D341Med (cell line): ENCODE measurements at regions not wholly inside any gene's neighbourhood (a gene's known extent, or its start where the extent isn't known, plus 50 kb on each side); places are given as distances from the start of the nearest gene placed in this dataset.
"Not testable (repeated sequence)": the region's sequence is repeated elsewhere in the genome, so short reads cannot be mapped to it uniquely, and the experiment has no call there.

Experiments used
- DNase-seq: peaks from one replicate; pipeline ENCODE4 v3.0.0; 2012; ENCODE audit warnings: low spot score

DNA sequence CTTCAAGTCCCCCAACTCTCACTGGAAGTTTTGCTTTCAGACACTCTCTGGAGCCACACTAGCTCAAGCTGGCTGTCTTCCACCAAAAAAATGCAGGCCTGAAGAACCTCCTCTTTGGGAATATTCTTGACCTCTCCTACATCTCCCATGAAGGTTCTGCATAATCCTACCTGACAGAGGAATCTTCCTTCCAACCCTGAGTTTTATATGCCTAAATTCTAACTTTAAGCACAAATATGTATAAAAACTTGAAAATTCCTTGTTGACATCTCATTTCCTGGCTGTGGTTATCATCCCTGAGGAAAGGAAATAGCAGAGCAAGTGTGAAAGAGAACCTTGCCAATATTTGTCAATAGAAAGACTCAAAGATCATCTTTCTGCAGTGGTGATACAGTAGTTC is 249.0 kb downstream of the LPIN1 start:
- no peak for DNase-seq

DNA sequence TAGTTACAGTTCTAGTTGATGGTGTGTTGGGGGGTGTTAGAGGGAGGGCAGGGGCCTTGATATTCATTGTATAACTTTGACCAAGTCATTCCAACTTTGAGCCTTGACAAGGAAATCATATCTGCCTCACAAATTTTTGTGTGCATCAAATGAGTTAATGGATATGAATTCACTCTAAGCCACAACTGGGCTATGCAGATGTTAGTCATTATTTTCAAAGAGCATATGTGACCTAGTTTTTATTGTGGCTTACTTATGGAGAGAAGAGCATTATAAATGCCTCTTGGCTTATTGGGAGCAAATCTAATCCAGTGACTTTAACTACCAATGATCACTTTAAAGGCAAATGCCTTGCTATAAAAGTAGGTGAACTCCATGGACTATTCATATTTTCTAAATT is 250.2 kb downstream of the LPIN1 start:
- no peak for DNase-seq

DNA sequence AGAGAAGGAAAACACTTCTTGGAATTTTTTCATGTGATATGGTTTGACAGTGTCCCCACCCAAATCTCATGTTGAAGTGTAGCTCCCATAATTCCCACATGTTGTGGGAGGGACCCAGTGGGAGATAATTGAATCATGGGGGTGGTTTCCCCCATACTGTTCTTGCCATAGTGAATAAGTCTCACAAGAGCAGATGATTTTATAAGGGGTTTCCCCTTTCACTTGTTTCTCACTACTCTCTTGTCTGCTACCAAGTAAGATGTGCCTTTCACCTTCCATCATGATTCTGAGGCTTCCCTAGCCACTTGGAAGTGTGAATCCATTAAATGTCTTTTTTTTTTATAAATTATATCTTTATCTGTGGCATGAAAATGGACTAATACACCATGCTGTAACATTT is 250.7 kb downstream of the LPIN1 start:
- DNase-seq, result no peak

DNA sequence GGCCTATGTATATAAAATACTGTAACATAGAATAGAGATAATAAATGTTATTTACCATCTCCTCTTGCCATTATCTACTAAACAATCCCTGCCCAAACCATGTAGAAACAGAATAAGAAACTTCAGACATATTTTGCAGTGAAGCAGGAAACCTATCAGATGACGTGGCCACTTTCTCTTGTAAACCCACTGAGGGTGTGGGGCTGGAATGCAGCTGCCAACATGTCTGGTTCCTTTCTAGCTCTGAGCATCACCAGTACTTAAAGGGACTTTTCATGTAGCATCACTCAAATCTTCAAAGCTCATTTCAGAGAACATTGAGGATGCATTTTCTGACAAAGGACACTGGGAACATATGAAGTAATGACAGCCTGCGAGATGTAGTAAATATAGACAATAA is 251.8 kb downstream of the LPIN1 start:
- DNase-seq, result no peak

DNA sequence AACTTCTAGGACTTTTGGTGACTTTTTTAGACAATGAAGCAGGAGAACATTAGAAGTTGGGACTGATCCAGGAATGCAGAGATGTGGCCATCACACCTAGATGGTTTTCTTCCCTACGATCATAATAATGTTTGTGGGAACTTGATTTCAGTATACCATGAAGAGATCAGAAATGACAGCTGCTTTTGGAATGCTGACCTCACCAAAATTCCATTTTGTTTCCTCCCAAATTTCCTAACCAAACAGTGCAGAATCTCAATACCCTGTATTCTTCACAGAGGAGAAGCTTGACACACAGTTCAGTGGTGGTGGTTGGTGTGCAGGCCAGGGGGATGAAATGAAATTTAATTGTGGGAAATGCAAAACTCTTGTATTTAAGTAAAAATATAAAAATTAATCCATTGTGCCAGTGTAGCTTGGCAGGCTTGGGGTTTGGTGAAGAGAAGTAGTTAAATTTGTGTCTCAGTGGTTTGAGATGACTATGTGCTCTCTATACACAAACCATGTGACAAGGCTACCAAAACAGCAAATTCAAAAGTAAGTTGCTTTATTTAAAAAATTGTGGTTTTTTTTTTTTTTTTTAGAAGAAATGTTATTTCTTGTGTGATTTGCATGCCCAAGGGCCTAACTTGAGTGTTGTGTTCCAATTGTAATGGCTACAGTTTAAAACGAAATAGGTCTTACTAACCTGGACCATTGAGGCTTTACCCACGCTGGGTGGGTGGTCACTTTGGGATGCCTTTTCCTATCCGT is 252.4 kb downstream of the LPIN1 start:
- no peak for DNase-seq

DNA sequence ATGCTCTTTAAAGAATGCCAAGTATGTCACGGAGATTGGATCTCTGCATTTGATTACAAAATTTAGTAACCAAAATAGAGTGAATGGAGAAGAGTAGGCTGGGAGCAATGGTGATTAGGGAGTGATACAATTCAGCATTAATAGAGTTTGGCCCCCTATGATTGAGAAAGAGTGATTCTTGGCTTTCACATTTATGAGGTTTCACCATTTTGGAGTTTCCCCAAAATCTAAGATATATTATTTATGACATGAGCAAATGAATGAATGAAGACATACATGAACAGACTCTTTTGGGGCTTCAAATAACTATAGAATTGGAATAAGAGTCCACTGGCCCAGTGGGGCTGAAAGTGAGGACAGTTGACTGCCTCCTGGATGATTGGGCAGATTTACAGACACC is 255.2 kb downstream of the LPIN1 start:
- no peak for DNase-seq

DNA sequence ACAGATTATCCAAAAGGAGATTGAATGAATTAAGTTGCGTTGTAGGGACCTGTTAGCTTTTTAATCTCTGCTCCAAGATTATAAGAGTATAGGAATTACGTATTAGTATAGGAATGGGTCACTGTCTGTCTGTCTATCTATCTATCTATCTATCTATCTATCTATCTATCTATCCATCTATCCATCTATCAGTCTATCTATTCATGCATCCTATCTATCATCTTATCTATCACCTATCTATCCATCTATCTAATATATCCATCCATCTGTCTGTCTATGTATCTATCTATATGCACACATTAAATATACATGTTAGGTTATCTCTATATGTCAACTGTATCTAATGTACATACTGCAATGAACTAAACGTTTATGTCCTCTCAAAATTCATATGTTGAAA is 255.8 kb downstream of the LPIN1 start:
- DNase-seq, result no peak

DNA sequence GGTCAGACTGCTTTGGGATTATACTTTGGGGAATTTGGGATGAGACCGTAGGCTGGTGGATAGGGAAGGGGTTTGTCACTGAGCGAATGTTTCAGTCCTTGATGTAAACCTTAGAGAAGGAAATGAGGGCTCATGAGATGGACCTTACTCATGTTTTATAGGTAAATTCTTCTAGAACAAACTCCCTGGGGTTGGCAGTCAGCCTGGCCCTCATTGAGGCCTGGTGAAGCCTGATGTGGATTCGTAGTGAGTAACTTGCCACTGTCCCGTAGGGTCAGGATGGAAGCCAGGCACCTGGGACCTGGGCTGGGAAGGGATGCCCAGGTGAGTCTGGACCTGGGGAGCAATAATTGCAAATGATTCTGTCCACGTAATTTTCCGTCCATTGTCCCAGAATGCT is 258.3 kb downstream of the LPIN1 start:
- DNase-seq, result no peak

DNA sequence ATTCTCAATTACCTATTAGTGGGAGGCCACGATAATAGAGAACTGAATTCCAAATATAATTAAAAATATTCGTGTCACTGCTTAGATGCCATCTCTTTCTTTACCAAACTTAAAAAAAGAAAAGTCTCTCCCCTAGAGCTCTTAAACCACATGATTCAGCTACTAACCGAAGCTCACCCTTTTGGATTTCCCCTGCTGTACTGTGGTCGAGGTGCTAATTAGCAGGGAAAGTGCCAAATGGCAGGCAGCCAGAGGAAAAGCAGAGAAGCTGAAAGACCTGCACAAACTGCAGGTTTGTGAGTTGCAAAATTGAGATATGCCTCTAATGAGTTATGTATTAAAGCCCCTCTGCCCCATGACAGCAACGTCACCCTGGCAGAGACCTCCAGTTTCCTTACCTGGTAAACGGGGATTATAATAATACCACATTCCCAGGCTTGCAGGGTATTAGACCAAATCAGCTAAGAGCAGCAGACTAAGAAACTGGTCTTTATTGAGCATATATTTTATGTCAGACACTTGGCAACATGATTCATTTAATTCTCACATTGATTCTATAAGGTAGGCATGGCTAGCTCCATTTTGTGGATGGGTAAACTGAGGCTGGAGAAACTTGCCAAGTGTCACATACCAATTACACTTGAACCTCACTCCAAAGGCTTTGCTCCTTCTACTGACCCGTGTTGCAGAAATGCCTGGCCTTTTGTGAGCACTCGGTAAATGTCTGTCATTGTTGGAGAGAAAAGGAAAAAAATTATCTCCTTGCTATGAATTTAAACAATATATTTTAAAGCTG is 259.7 kb downstream of the LPIN1 start:
- no peak for DNase-seq

DNA sequence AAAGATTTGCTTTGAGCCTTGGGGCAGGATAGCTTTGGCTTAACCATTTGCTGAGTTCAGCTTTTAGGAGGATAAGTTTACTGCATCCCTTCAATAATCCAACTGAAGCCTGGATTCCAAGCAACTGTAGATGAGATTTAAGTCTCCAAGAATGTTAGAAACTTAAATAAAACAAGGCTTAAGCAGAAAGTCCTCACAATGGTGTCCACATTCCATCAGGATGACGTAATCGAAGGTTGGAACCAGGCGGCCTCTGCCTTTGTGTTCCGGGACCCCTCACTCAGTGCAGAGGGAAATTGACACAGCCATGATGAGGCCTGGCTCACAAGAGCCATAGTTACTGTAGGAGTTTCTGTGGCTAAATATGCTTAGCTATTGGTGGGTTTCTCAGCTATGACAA is 260.4 kb downstream of the LPIN1 start:
- DNase-seq, result no peak

DNA sequence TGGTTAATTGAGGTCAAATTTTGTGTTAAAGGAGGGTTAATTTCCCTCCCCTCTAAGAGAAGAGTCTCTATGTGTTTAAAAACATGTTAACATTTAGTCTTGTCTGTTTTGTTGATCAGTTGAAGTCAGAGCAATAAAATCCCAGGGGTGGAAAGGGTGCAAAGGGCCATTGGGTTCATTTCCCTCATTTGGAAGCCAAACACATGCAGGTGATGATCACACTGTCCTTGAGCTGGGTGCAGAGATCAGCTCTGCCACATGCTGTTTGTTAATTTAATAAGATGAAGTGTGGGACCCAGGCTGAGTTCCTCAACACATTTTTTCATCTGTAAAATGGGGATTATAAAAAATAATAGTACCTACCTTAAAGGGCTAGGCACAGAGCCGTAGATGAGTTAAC is 260.9 kb downstream of the LPIN1 start:
- DNase-seq, result no peak

DNA sequence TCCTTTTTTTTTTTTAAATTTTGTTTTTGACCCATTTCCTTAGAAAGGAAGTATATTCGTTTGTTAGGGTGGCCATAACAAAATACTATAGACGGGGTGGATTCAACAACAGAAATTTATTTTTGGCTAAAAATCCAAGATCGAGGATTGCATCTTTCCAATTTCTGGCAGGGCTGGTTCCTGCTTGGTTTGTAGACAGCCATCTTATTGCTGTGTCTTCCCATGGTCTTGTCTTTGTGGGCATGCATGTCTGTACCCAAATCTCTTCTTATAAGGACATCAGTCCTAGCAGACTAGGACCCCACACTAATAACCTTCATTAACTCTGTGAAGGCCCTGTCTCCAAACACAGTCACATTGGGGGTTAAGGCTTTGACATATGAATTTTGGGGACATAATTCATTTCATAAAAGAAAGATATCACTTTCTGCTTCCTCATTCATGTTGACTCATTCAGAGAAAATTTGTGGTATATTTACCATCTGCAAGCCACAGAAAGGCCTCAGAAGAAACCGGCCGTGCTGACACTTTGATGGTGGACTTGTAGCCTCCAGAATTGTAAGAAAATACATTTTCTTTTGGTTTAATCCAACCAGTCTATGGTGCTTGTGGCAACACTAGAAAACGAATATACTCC is 262.1 kb downstream of the LPIN1 start:
- DNase-seq, result no peak

DNA sequence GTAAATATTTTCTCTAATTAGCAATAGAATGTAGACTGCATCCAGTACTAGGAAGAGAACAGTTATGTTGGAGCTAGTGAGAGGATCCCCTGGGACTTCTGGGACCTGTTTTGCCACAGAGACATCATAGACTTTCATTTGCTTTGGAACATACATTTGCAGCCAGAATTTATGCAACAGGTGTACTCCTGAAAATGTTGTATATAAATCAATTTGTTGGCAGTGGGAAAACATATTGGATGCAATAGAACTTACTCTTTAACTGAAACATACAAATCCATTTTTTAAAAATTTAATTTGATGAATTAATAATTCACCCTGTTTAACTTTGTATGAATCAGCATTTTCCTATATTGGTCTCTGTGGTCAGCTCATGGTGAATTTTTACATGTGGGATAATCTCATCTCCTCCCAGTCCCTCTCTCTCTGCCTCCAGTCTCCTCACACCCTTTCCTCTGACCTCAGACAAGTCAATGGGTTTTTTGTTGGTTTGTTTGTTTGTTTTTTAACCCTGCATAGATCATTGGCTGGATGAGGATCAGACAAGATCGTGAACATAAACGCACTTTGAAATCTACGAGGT is 263.0 kb downstream of the LPIN1 start:
- DNase-seq, result no peak

DNA sequence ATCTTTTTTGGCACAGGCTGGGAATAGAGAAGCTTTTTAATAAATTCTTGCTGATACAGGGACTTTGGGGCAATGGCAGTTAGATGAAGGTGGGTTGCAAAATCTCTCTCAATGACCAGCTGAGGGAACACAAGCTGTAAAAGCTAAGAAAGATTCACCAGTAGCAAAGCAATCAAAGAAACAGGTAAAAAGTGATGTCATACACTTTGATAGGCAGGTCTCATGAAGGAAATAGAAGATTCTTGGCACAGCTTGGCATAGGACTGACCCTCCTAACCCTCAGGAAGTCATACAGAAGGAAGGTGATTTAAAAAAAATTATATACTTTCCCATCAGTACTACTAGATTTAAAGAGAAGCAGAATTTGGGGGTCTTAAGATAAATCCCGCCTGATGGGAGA is 263.6 kb downstream of the LPIN1 start:
- DNase-seq, result no peak

DNA sequence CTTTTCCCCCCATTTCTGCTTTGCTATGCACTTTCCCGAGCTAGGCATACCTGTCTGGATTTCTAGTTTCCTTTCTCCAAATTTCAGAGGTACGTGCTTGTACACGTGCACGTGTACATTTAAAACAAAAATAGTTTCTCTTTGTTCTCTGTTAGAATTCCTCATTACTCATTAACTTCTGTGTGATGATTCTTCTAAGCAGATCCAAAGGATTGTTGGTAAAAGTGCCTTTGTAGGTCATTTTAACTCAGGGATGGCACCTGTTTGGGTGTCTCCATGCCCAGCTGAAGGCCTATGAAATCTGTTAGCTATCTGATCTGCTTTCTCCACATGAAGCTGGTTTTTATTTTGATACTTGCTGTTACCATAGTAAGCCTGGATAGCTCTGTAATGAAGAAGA is 264.3 kb downstream of the LPIN1 start:
- no peak for DNase-seq

DNA sequence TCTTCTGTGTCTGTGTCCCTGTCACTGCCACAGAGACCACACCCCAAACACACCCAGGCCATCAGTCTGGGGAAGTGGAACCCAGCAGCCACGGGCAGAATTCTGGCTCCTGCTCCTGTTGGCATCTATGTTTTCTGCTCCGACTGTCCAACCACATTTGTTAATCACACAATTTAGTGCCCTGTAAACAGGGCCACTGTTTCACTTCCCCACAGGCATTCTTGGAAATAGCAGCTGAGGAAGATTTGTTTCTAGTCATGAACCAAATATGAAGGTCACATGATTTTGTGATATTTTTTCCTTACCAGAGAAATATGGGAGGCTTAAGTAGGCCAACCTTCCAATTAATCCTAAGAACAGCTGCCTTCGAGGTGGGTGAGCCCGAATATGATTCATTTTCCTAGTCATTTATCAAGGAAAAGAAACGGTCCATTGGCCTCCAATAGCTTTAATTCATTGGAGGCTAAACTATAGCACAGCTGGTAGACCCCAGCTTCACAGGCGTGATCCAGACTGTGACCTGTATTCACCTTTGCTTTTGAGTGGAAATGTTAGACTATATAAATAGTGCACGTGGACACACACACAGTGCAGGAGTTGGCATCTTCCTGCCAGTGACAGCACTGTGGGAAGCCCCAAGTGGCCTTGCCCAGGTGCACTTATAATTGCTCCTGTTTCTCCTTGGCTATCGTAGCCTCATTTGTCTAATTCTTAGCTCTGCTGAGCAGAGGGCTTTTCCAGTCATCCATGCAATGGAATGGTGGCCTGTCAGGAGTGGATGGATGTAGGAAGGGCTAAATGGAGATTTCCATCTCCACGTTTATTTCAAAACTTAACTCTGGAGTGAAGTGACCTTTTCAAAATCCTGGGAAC is 267.9 kb downstream of the LPIN1 start:
- DNase-seq, result no peak

DNA sequence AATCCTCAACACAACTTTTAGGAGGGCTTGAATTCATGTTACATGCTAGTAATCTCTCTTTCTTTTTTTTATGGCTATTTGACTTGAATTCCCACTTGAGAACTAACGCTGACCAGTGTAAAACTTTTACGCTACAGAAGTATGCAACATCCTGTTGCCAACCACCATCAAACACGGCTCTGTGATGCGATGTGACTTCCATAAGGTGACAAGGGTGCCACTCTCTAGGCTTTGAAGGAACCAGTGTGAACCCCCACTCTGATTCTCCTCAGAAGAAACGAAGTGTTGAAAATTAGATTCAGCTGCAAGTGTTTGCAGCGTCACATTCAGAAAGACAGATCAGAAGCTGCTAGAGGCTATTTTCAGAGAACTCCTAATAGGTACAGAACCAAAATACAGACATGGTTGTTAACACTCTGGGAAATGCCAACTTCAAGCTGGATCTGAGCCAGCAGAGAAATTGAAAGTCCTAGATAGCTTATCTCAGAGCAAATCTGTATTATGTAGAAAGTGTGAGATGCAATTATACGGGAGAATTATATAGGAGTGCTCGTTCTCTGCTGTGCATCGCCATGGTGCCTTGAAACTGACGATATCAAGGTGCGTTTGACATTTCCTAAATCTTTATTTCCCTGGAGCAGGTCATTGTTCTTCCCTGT is 271.2 kb downstream of the LPIN1 start:
- no peak for DNase-seq

DNA sequence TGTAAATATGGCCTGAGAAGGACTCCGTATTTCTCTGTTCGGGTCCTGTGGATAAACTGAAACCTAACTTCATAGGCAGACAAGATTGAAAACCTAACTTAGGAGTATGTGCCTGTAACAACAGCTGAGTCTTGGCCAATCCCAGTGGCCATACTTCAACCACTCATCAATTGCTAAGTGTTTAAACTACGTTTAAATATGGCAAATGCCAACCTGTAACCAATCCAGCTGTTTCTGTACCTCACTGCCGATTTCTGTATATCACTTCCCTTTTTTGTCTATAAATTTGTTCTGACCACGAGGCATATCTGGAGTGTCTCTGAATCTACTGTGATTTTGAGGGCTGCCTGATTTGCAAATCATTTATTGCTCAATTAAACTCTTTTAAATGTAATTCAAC is 272.3 kb downstream of the LPIN1 start:
- DNase-seq, result not testable (repeated sequence)

DNA sequence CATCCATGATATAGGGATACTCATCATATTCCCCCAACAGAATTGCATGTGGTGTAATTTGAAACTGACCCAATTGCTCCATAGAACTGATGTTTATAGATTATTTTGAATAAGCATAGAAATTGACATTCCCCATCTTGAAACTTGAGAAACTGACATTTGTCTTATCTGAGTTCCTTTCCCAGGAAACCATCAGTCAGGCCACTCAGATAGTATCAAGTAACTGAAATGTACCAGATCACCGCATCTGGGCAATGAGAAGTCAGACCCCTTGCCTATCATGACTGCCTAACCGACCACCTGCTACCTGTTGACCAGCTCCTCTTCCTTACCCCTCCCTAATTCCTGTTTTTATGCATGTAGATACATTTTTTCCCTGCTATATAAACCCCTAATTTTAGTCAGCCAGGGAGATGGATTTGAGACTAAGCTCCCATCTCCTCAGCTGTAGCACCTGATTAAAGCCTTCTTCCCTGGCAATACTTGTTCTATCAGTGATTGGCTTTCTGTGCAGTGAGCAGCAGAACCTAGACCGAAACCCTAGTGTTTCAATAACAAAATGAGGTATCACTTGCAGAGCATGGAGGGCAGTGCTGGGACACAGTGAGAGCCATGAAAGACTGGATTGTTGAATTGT is 274.5 kb downstream of the LPIN1 start:
- DNase-seq, result no peak

DNA sequence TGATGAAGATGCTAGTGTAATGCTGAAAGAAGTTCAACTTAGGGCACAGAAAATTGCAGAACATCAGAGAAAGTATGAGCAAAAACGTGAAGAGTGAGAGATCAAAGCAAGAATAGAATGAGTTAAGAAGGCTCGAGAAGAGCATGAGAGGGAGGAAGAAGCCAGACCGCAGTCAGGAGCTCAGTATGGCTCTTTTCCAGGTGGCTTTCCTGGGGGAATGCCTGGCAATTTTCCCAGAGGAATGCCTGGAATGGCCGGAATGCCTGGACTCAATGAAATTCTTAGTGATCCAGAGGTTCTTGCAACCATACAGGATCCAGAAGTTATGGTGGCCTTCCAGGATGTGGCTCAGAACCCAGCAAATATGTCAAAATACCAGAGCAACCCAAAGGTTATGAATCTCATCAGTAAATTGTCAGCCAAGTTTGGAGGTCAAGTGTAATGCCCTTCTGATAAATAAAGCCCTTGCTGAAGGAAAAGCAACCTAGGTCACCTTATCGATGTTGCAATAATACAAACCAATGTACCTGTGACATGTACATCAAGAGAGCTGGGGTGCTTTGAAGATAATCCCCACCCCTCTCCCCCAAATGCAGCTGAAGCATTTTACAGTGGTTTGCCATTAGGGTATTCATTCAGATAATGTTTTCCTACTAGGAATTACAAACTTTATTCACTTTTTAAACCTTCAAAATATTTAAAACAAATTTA is 277.9 kb downstream of the LPIN1 start:
- DNase-seq, result not testable (repeated sequence)
